ENCODE measurements at regions not wholly inside any gene's neighbourhood (a gene's known extent, or its start where the extent isn't known, plus 50 kb on each side); places are given as distances from the start of the nearest gene placed in this dataset.

- Histone ChIP-seq H2AFZ (ENCODE audit: control insufficient read depth, low read depth, low read length) (no peak overlapping the region), H3K4me2 (ENCODE audit: control insufficient read depth, insufficient read depth) (no peak overlapping the region), H3K27ac (ENCODE audit: control insufficient read depth, insufficient read depth) (no peak overlapping the region), H3K36me3 (ENCODE audit: control insufficient read depth in 2 of 2, insufficient read depth in 2 of 2, low read length in 1 of 2) (no peaks in the 10 kb centered on the region), H3K9me3 (replicated peaks; ENCODE audit: control insufficient read depth, insufficient read depth, low read length) (no peaks in the 10 kb centered on the region), H3K4me1 (ENCODE audit: control insufficient read depth, insufficient read depth, low read length) (no peaks in the 10 kb centered on the region), H3K27me3 (replicated peaks in 1 of 2; ENCODE audit: control insufficient read depth in 2 of 2, insufficient read depth in 2 of 2, low read length in 1 of 2) (no peaks in the 10 kb centered on the region; a peak in 2 of 4 replicates), H4K20me1 (ENCODE audit: control insufficient read depth, insufficient read depth) (no peaks in the 10 kb centered on the region), H3K4me3 (no peak overlapping the region), H3K79me2 (ENCODE audit: control insufficient read depth, insufficient read depth, low read length) (no peaks in the 10 kb centered on the region), H3K9ac (ENCODE audit: control insufficient read depth, insufficient read depth, low read length) (no peak overlapping the region)
- WGBS (ENCODE audit: insufficient coverage, insufficient replicate concordance, low lambda C conversion rate, missing lambda C conversion rate): 45% methylated on average over 3 of the region's 3 CpGs
- ChIA-PET SMC1A (ENCODE audit: uncharacterized antibody, unreplicated experiment) (no interaction called here), RAD21 (ENCODE audit: unreplicated experiment) (no interaction called here), POLR2A (no interaction called here), CTCF (interaction anchor here (1.4 kb wide), 1 partner anchor 249 kb away, joined by 3 read pairs; no protein-coding TSS in a partner anchor)
- intact Hi-C loops (cut with micrococcal nuclease; ENCODE audit: unreplicated experiment): no loop called here
- DNase-seq (ENCODE audit: low read depth, low spot score): no peak
- no peak for FAIRE-seq
- TF ChIP-seq KLF5 (IDR thresholded peaks at IDR 0.05; ENCODE audit: partially characterized antibody): no peak
- TF ChIP-seq MAX (IDR thresholded peaks at IDR 0.05; ENCODE audit: low read depth, low read length): no peak
- TF ChIP-seq NFYB (IDR thresholded peaks at IDR 0.05; ENCODE audit: insufficient read depth, low read depth, low read length): no peak
- no peak for TF ChIP-seq ZBTB4 (CRISPR knock-in tag; IDR thresholded peaks at IDR 0.05)
- TF ChIP-seq ZNF217 (IDR thresholded peaks at IDR 0.05): no peak
- ATAC-seq: no peak
- in situ Hi-C loops (cut with MboI): no loop called here
- no TSS peak for BruUV-seq (replicated peaks)
These were observed 129.2 kb downstream of the TES start for GRCh38 chr7:116339564-116339963.
